ENCODE measurements at regions not wholly inside any gene's neighbourhood (a gene's known extent, or its start where the extent isn't known, plus 50 kb on each side); places are given as distances from the start of the nearest gene placed in this dataset.
A peak's percentile ranks its signal among the peaks of the same experiment; 100 is the strongest.
"Not testable (repeated sequence)": the region's sequence is repeated elsewhere in the genome, so short reads cannot be mapped to it uniquely, and the experiment has no call there.

DNA sequence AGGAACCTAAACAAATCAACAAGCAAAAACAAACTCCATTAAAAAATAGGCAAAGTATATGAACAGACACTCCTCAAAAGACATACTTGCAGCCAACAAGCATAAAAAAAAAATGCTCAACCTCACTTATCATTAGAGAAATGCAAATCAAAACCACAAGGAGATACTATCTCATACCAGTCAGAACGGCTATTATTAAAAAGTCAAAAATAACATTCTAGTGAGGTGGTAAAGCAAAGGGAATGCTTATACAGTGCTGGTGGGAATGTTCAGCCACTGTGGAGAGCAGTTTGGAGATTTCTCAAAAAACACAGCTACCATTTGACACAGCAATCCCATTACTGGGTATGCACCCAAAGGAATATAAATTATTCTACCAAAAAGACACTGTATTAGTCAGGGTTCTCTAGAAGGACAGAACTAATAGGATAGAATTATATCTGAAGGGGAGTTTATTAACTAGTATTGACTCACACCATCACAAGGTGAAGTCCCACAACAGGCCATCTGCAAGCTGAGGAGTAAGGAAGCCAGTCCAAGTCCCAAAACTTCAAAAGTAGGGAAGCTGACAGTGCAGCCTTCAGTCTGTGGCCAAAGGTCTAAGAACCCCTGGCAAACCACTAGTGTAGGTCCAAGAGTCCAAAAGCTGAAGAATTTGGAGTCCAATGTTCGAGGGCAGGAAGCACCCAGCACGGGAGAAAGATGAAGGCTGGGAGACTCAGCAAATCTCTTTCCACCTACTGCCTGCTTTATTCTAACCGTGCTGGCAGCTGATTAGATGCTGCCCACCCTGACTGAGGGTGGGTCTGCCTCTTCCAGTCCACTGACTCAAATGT, 101.6 kb upstream of the KRAS start:
- TF ChIP-seq TAF1 (IDR thresholded peaks at IDR 0.05; ENCODE audit: low read depth, low read length) (no peak), SPI1 (IDR thresholded peaks at IDR 0.05; ENCODE audit: low read depth, low read length) (no peak)
- DNase-seq (ENCODE audit: insufficient read length, low spot score) (no peak), FAIRE-seq (peak; percentile 9)

DNA sequence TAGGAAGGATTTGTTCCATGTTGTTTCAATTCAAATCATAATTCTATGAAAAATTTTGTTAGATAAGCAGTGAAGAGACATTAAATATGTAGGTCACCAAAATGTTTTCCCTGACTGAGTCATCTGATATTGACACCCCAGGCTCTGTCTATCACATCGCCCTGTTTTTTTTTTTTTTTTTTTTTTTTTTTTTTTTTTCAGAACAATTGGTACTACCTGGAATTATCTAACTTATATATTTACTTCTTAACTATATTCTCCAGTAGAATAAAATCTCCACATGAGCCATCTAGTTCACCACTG, 97.8 kb upstream of the KRAS start:
- no peak for FAIRE-seq
- TF ChIP-seq POU2F2 (IDR thresholded peaks at IDR 0.05; ENCODE audit: low read depth, low read length) (no peak), PAX5 (IDR thresholded peaks at IDR 0.05; ENCODE audit: insufficient read depth, low read length, severe bottlenecking) (no peak), POLR2AphosphoS5 (IDR thresholded peaks at IDR 0.05; ENCODE audit: low read depth, low read length) (no peak), SPI1 (IDR thresholded peaks at IDR 0.05; ENCODE audit: low read depth, low read length) (no peak), POLR2A (IDR thresholded peaks at IDR 0.05; ENCODE audit: low read depth, low read length) (no peak), TAF1 (IDR thresholded peaks at IDR 0.05; ENCODE audit: low read depth, low read length) (no peak)
- no peak for DNase-seq (ENCODE audit: insufficient read length, low spot score)

DNA sequence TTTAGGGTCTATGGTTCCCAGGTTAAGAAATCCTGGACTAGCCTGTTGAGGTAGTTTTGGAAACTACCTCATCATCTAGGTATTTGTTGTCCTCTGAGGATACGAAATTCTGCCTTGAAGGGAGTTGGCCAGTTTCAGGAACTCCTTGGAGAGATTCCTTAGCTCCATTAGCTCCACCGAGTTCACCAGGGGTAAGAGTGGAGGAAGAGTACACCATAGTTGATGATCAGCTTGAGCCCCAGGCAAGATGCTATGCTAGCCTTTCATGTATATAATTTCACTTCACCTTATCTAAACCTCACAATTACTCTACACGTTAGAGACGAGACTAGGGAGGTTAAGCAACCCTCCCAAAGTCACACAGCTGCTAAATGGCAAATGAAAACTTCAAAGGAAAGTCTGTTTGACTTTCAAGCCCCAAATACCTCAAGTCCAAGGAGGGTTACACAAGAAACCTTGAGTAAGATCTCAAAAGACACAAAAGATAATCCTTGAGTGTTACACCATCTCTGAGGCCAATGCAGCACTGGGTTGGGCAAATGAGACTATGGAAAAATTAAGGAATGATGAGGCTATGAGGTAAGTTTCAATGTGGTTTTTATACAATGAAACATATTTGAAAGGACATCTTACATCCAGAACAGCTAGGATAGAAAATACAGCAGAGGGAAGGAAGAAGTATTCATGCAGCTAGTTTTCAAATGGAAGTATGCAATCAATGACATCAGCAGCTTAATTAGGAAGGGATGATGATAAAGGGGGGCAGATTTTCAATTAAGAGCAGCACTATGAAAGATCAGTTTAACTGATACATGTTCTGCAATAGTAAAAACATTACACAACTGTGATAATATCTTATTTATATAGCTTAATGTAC, 97.2 kb upstream of the KRAS start:
- no peak for DNase-seq (ENCODE audit: insufficient read length, low spot score)

DNA sequence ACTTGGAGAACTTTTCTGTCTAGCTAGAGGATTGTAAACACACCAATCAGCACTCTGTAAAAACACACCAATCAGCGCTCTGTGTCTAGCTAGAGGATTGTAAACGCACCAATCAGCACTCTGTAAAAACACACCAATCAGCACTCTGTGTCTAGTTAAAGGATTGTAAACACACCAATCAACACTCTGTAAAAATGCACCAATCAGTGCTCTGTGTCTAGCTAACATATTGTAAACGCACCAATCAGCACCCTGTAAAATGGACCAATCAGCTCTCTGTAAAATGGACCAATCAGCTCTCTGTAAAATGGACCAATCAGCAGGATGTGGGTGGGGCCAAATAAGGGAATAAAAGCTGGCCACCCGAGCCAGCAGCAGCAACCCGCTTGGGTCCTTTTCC, 91.1 kb upstream of the KRAS start:
- not testable (repeated sequence) for DNase-seq (ENCODE audit: insufficient read length, low spot score); FAIRE-seq

More for the DNA sequence above, 97.2 kb upstream of the KRAS start:
- TF ChIP-seq PAX5 (IDR thresholded peaks at IDR 0.05; ENCODE audit: insufficient read depth, low read length, severe bottlenecking) (no peak), POLR2AphosphoS5 (IDR thresholded peaks at IDR 0.05; ENCODE audit: low read depth, low read length) (no peak), POU2F2 (IDR thresholded peaks at IDR 0.05; ENCODE audit: low read depth, low read length) (no peak), TAF1 (IDR thresholded peaks at IDR 0.05; ENCODE audit: low read depth, low read length) (no peak), POLR2A (IDR thresholded peaks at IDR 0.05; ENCODE audit: low read depth, low read length) (no peak), SPI1 (IDR thresholded peaks at IDR 0.05; ENCODE audit: low read depth, low read length) (no peak)
- no peak for FAIRE-seq

DNA sequence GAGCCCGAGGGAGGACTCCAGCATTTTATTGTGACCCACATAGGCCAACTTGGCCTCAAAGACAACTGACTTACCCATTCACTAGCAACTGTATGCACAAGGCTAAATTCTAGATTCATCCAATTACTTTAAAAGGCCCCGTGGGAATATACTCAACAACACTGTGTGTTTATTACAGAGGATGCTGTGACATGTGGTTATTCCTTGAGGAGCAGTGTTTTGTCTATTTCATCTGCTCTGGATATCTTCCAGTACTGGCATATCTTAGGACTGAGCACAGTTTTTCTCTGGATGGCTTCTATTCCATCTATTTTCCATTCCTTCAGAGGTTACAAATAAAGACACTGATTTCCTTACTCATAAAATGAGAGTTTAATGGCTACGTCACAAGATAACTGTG, 87.2 kb upstream of the KRAS start:
- no peak for TF ChIP-seq SPI1 (IDR thresholded peaks at IDR 0.05; ENCODE audit: low read depth, low read length)
- TF ChIP-seq PAX5 (IDR thresholded peaks at IDR 0.05; ENCODE audit: insufficient read depth, low read length, severe bottlenecking): no peak
- no peak for TF ChIP-seq POLR2AphosphoS5 (IDR thresholded peaks at IDR 0.05; ENCODE audit: low read depth, low read length)
- TF ChIP-seq POU2F2 (IDR thresholded peaks at IDR 0.05; ENCODE audit: low read depth, low read length): no peak
- no peak for TF ChIP-seq POLR2A (IDR thresholded peaks at IDR 0.05; ENCODE audit: low read depth, low read length)
- TF ChIP-seq TAF1 (IDR thresholded peaks at IDR 0.05; ENCODE audit: low read depth, low read length): no peak
- FAIRE-seq: no peak
- DNase-seq (ENCODE audit: insufficient read length, low spot score): no peak

DNA sequence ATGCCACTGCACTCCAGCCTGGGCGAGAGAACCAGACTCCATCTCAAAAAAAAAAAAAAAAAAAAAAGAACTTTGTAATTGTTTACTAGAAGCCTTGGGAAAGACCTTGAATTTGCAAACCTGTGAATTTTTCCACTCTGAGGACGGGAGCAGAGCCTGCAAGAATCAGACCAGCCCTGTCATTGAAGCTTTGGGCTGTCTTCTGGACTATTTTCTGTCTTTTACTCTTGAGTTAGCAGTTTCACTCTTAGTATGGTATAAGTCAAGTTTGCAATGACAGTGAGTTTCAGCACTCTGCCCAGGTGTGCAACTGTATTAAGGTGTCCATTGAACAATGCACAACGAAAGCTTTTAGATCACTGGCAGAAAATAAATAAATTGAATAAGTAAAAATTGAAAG, 81.4 kb upstream of the KRAS start:
- FAIRE-seq: peak; percentile 13
- no peak for DNase-seq (ENCODE audit: insufficient read length, low spot score)
- TF ChIP-seq TAF1 (IDR thresholded peaks at IDR 0.05; ENCODE audit: low read depth, low read length) (no peak), PAX5 (IDR thresholded peaks at IDR 0.05; ENCODE audit: insufficient read depth, low read length, severe bottlenecking) (no peak), POLR2AphosphoS5 (IDR thresholded peaks at IDR 0.05; ENCODE audit: low read depth, low read length) (no peak), POLR2A (IDR thresholded peaks at IDR 0.05; ENCODE audit: low read depth, low read length) (no peak), POU2F2 (IDR thresholded peaks at IDR 0.05; ENCODE audit: low read depth, low read length) (no peak), SPI1 (IDR thresholded peaks at IDR 0.05; ENCODE audit: low read depth, low read length) (no peak)

DNA sequence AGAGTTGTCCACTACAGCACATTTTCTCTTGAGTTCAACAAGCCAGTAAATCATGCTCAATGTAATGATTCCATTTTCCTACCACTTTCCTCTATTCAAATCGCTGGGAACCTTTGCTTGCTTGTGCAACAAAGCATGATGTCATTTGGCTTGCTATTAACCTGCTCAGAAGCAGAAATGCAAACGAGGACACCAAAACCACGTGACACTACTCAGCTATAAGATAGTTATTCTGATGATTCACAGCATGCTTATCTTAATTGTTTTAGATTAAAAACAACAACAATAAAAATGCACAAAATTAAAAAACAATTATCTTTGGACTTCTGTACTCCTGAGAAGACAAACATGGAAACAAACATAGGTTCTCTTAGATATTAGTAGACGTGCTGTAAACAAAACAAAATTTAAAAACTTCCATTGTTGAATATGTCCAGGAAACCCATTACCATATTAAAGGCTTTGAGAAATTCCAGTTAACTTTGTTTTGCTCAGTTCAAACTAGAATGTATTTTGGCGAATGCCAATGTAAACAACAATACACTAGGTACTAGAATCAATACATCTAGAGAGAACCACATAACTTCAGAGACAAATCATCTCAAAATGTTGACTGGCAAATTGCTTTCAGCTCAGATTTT, 77.5 kb upstream of the KRAS start:
- FAIRE-seq: no peak
- TF ChIP-seq PAX5 (IDR thresholded peaks at IDR 0.05; ENCODE audit: insufficient read depth, low read length, severe bottlenecking) (no peak), POU2F2 (IDR thresholded peaks at IDR 0.05; ENCODE audit: low read depth, low read length) (no peak), POLR2AphosphoS5 (IDR thresholded peaks at IDR 0.05; ENCODE audit: low read depth, low read length) (no peak), POLR2A (IDR thresholded peaks at IDR 0.05; ENCODE audit: low read depth, low read length) (no peak), TAF1 (IDR thresholded peaks at IDR 0.05; ENCODE audit: low read depth, low read length) (no peak), SPI1 (IDR thresholded peaks at IDR 0.05; ENCODE audit: low read depth, low read length) (no peak)
- DNase-seq (ENCODE audit: insufficient read length, low spot score): no peak

DNA sequence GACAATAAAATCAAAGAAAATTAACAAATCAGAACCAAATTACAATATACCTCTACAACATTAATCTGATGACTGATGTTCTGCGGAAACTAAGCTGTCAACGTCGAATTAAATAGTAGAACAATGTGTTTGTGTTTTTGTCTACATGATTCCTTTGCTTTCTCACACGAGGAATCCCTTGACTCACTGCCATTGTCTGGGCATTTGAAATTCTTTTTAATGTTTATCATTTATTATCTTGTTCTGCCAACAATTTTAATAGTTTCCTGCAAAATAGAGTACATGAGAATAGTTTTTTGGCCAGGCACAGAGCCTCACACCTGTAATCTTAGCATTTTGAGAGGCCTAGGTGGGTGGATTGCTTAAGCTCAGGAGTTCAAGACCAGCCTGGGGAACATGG, 76.6 kb upstream of the KRAS start:
- TF ChIP-seq PAX5 (IDR thresholded peaks at IDR 0.05; ENCODE audit: insufficient read depth, low read length, severe bottlenecking) (no peak), POU2F2 (IDR thresholded peaks at IDR 0.05; ENCODE audit: low read depth, low read length) (no peak), POLR2A (IDR thresholded peaks at IDR 0.05; ENCODE audit: low read depth, low read length) (no peak), SPI1 (IDR thresholded peaks at IDR 0.05; ENCODE audit: low read depth, low read length) (no peak), TAF1 (IDR thresholded peaks at IDR 0.05; ENCODE audit: low read depth, low read length) (no peak), POLR2AphosphoS5 (IDR thresholded peaks at IDR 0.05; ENCODE audit: low read depth, low read length) (no peak)
- DNase-seq (ENCODE audit: insufficient read length, low spot score): no peak
- FAIRE-seq: no peak

DNA sequence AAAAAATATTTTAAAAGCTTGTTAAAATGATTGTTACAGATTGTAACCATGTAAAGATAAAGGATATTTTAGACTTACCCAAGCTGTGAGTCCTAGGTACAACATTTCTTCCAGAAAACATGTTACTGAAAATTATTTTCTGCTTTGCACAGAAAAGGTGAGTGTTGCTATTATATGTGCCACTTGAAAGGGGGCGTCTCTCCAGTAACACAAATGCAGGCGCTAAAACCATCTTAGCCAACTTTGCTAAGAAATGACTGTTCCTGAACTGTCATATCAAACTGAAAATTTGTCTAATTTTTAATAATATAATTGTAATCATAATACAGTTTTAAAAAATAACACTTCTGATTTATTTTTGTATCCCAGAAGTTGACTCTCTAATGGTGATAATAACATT, 75.6 kb upstream of the KRAS start:
- DNase-seq (ENCODE audit: insufficient read length, low spot score): no peak
- TF ChIP-seq POLR2A (IDR thresholded peaks at IDR 0.05; ENCODE audit: low read depth, low read length): no peak
- TF ChIP-seq SPI1 (IDR thresholded peaks at IDR 0.05; ENCODE audit: low read depth, low read length): no peak
- TF ChIP-seq PAX5 (IDR thresholded peaks at IDR 0.05; ENCODE audit: insufficient read depth, low read length, severe bottlenecking): no peak
- TF ChIP-seq POU2F2 (IDR thresholded peaks at IDR 0.05; ENCODE audit: low read depth, low read length): no peak
- TF ChIP-seq POLR2AphosphoS5 (IDR thresholded peaks at IDR 0.05; ENCODE audit: low read depth, low read length): no peak
- TF ChIP-seq TAF1 (IDR thresholded peaks at IDR 0.05; ENCODE audit: low read depth, low read length): no peak
- FAIRE-seq: no peak

Data from GM12891 (cell line).